ENCODE measurements at regions not wholly inside any gene's neighbourhood (a gene's known extent, or its start where the extent isn't known, plus 50 kb on each side); places are given as distances from the start of the nearest gene placed in this dataset.
"Not testable (repeated sequence)": the region's sequence is repeated elsewhere in the genome, so short reads cannot be mapped to it uniquely, and the experiment has no call there.

- ATAC-seq = no peak
- DNase-seq = peak; percentile 22
- intact Hi-C loops (cut with micrococcal nuclease) = no loop called here
Measured at GRCh38 chr5:176132471-176133288, 105.5 kb upstream of the SIMC1 start.

DNA sequence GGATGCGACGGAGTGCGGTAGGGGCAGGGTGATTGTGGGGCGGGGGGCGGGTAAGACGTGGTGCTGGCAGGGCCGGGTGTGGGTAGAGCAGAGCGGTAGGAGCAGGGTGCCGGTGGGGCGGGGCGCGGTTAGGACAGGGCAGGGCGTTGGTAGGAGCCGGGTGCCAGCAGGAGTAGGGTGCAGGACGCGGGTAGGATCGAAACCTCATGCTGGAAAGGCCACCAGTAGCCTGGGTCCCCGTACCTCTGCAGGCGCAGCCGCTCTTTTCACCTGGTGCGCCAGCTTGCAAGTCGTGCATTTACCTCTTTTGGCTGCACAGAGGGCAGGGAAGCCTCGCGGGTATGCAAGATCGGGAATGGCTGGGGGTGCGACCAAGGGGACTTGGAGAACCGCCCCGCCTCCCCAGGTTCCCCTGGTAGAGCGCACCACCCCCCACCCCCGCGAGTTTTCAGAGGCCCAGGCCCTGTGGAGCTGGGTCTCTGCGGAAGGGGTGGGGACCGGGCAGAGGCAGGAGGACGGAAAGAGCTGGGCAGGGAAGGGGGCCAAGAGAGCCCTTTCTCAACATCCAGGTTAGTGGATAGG is 104.8 kb upstream of the SIMC1 start:
- intact Hi-C loops (cut with micrococcal nuclease) = no loop called here

DNA sequence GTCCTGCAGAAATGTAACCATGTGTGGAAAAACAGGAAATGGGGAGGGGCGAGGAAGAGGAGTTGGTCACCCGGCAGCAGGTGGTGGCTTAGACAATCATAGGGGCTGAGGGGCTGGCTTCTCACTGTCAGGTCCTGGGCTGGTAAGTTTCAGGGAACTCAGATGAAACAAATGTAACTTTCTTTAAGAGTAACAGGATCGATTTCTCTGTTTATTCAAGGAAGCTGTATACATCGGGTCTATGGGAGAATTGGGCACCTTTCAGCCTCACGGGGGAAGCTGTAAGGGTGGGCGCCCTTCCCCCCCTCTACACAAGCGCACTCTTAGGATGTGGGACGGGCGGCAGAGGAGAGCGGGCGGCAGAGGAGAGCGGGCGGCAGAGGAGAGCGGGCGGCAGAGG is 104.3 kb upstream of the SIMC1 start:
- ATAC-seq (no peak), DNase-seq (no peak)
- intact Hi-C loops (cut with micrococcal nuclease) = no loop called here

More for the DNA sequence above, 104.8 kb upstream of the SIMC1 start:
- no peak for ATAC-seq
- DNase-seq = peak; percentile 18

DNA sequence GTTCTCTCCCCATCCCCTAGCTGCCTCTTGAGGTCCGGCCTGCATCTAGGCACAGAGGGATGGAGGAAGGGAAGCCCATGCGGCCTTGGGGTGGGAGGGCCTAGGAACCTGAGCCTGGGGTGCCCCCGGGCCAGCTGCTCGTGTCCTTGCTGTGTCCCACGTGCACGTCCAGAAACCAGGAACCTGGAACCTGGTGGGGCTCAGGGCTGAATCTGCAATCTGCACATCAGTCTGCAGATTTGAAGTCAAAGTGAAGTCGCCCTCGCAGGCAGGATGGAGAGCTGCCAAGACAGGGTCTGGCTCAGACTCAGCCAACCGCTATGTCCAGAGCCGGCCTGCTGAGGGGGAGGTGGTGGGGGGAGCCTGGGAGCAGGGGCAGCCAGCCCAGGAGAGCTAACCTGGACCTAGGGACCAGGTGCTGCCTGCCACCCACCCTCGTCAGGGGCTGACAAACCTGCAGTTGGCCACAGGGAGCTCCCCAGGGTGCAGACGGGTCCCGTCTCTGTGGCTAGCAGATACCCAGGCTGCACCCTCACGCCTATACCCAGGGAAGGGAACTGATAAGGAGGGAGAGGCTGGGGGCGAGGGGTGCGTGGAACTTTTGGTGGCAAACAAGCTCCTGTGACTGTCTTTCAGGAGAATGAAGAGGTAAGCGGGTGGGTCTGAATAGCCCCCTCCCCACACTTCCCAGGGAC is 103.5 kb upstream of the SIMC1 start:
- no peak for ATAC-seq
- no peak for DNase-seq
- intact Hi-C loops (cut with micrococcal nuclease) = no loop called here

GRCh38 chr5:176140138-176140537 is 98.1 kb upstream of the SIMC1 start:
- ATAC-seq; intact Hi-C loops (cut with micrococcal nuclease): not testable (repeated sequence)

DNA sequence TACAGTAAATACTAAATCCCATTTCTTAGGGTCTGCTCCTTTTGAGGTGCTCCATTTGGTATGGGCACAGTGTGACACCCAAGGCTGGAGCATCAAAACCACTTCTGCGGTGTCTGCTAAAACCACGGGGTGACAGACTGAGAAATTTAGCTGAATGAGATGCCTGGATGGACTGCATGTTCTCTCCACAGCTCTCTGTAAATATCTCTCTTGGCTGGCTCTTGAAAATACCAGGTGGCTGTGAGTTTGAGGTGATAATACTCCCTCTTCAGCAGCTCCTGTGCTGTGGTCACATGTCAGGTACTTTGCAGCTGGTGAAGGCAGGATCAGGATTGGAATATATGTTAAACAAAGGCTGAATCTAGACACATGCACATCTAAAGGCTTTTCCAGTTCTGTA is 93.7 kb upstream of the SIMC1 start:
- DNase-seq (no peak), ATAC-seq (no peak)
- intact Hi-C loops (cut with micrococcal nuclease) = no loop called here

More at GRCh38 chr5:176140138-176140537, 98.1 kb upstream of the SIMC1 start:
- DNase-seq = not testable (repeated sequence)

GRCh38 chr5:176149948-176150347 is 88.3 kb upstream of the SIMC1 start:
- intact Hi-C loops (cut with micrococcal nuclease); DNase-seq; ATAC-seq: not testable (repeated sequence)

GRCh38 chr5:176151281-176151680 is 86.9 kb upstream of the SIMC1 start:
- ATAC-seq (no peak), DNase-seq (no peak)
- intact Hi-C loops (cut with micrococcal nuclease) = no loop called here

DNA sequence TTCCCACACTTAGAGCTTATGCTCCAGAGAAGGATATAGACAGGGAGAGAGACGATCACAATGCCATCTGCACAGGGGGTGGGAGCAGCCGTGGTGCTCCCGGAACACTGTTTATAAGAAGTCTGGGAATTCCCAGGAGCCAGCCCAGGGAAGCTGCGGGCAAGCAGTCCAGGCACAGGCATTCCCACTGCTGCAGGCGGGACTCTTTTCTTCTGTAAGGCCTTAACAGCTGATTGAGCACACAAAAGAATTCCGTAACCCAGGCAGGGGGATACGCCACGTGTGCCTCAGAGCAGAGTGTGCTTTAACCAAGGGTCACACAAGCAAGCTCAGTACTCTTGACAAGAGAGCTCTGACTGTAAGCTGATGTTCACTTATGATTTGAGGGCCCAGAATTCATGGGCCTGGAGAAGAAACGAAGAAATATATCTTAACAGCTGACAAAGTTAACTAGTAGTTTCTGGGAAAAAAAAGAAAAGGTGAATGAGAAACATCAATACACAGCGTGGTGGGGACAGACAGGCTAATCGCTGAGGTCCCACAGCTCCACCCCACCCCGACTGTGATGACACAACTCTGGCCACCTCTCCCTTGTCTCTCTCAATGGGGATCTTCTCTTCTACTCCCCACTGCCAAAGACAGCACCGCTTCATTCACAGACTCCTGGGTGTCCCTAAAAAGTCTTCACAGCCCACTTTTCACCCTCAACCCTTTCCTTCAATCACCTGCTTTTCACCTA is 85.9 kb upstream of the SIMC1 start:
- intact Hi-C loops (cut with micrococcal nuclease) = no loop called here
- DNase-seq (no peak), ATAC-seq (no peak)

DNA sequence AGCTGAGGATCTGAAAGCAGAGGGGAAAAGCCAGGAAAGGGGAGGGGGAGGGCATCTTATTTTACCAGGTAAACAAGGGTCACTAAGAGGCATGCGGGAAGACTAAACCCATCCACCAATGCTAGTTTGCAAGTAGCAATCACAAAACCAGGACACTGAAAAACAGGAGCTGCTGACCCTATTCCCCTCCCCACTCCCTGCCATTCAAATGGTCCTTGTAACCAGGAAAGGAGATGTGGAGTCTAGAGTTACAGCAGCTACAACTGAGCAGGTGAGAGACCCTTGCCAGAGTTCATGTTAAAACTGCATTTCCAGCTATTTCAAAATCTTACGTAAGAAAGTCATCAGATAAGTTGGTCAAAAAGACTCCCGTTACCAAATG is 85.3 kb upstream of the SIMC1 start:
- no peak for ATAC-seq
- DNase-seq = no peak
- intact Hi-C loops (cut with micrococcal nuclease) = no loop called here

- intact Hi-C loops (cut with micrococcal nuclease) = no loop called here
- ATAC-seq = no peak
- no peak for DNase-seq
Measured at GRCh38 chr5:176153741-176154140, 84.5 kb upstream of the SIMC1 start.

DNA sequence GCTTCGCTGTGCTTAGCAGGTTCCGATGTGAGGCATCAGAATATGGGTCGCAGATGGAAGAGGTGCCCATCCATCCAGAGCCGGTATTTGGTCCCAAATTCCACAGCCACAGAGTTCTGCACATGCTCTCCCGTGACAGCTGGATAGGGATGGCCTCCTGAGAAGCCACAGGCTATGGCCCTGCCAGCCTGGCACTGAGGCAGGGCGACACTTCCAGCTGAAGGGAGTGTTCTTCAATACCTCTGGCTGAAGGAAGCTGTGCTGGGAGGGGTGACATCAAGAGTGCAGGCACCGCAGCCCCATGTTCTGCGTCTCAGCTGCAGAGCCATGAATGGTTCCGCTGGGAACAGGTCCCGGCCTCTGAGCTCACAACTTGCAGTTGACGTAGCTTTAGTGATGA is 83.4 kb upstream of the SIMC1 start:
- intact Hi-C loops (cut with micrococcal nuclease) = no loop called here
- DNase-seq = no peak
- no peak for ATAC-seq

DNA sequence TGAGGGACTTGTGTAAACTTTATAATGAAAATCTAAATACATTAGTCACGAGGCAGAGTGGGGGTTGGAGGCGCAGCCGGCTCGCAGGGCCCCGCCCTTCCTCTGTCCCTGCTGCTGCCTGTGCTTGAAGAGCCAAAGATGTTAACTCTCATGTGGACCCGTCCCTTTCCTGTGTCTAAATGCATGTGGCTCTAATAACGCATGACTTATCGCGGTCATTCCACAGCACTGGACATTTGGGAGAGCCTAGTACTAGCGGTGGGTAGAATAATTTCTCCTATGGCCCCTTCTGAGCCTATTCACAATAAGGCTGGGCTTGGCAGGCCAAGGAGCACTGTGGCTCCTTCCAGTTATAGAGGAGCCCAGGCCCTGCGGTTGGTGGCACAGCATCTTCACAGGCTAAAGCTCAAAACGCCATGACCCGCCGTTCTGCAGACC is 82.3 kb upstream of the SIMC1 start:
- intact Hi-C loops (cut with micrococcal nuclease) = no loop called here

GRCh38 chr5:176157656-176158055 is 80.6 kb upstream of the SIMC1 start:
- intact Hi-C loops (cut with micrococcal nuclease) = no loop called here
- ATAC-seq (no peak), DNase-seq (no peak)

More for the DNA sequence above, 82.3 kb upstream of the SIMC1 start:
- no peak for ATAC-seq
- no peak for DNase-seq

DNA sequence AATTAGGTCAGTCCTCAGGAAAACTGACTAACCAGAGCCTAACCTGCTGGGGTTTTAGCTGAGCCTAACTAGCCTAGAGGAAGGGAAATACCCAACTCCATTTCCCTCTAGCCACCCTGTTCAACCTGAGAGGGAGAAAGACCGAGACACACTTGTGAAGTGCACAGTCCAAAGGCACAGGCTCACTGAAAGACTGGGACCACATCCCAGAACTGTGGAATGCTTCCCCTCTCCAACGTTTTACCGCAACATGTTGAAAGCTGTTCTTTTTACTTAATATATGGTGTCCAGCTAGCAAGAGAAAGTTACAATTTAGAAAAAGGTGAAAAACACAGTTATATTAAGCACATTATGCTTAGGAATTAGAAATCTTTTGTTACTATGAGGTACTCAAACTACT is 76.8 kb upstream of the SIMC1 start:
- DNase-seq = no peak
- intact Hi-C loops (cut with micrococcal nuclease) = no loop called here
- ATAC-seq = no peak

DNA sequence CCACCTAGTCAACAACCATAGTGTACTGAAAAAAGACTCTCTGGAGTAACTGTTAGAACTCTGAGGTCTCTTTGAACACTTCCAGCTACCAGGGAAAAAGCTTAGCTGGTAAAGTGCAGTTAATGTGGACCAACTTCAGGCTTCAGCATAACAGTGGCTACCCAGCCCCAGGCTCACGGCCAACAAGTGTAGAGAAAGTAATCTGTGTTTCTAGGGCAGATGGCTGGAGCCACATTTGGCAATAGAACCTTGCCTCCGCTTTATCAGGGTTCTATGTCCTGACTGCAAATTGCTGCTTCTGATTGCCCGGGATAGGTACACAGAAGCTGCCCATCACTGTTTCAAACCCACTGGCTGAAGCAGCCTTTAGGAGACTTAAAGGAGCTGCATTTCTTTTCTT is 76.0 kb upstream of the SIMC1 start:
- DNase-seq (no peak), ATAC-seq (peak; percentile 48)
- intact Hi-C loops (cut with micrococcal nuclease) = no loop called here

- intact Hi-C loops (cut with micrococcal nuclease) = no loop called here
- ATAC-seq (no peak), DNase-seq (no peak)
Measured at GRCh38 chr5:176162888-176163287, 75.3 kb upstream of the SIMC1 start.

DNA sequence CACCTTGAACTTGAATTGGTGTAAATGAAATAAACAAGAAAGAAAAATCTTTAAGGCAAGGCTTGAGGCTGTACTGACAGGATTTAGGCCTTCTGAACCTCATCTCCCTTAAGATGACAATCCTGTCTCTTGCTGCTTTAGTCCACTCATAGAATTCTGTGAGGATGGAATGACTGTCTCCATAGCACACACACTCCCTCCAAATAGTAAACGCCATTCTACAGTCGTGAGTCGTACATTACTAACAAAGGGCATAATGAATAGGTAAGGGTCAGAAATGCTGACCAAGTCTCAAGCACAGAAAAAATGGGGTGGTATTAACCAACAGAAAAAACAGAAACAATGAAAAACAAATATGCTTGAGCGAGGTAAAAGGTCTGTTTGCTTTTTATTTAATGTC is 71.8 kb upstream of the SIMC1 start:
- no peak for ATAC-seq
- no peak for DNase-seq
- intact Hi-C loops (cut with micrococcal nuclease) = no loop called here

- DNase-seq (no peak), ATAC-seq (no peak)
- intact Hi-C loops (cut with micrococcal nuclease) = no loop called here
Measured at GRCh38 chr5:176167800-176168199, 70.4 kb upstream of the SIMC1 start.

Measured in left ventricle myocardium superior (tissue), 1 donor.